ENCODE measurements at regions not wholly inside any gene's neighbourhood (a gene's known extent, or its start where the extent isn't known, plus 50 kb on each side); places are given as distances from the start of the nearest gene placed in this dataset.

DNA sequence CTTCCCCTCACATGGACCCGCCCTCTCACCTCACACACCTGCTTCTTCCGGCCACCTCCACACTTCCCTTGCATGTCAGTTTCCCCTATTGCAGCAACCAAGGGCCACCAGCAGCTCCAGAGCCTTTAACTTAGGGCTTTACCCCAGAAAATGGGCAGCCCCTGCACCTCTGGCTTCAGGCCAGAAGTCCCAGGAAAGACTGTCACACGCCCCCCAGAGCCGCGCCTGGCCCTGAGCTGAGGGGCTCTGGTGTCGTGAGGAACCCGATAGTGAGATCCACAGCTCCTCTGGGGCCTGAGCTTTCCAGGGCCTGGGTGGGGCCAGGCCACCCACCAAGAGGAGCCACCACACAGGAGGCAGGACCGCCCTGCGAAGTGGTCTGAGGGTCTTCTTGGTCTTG lies 182.4 kb downstream of the DLL1 start:
- Histone ChIP-seq H3K27ac (no peak overlapping the region), H3K27me3 (ENCODE audit: insufficient read depth, low read depth, severe bottlenecking) (no peaks in the 10 kb centered on the region), H3K4me3 (ENCODE audit: low read depth, low read length) (no peak overlapping the region), H3K9me3 (ENCODE audit: severe bottlenecking) (no peaks in the 10 kb centered on the region), H3K36me3 (no peaks in the 10 kb centered on the region)
- TF ChIP-seq, protein P1, sequence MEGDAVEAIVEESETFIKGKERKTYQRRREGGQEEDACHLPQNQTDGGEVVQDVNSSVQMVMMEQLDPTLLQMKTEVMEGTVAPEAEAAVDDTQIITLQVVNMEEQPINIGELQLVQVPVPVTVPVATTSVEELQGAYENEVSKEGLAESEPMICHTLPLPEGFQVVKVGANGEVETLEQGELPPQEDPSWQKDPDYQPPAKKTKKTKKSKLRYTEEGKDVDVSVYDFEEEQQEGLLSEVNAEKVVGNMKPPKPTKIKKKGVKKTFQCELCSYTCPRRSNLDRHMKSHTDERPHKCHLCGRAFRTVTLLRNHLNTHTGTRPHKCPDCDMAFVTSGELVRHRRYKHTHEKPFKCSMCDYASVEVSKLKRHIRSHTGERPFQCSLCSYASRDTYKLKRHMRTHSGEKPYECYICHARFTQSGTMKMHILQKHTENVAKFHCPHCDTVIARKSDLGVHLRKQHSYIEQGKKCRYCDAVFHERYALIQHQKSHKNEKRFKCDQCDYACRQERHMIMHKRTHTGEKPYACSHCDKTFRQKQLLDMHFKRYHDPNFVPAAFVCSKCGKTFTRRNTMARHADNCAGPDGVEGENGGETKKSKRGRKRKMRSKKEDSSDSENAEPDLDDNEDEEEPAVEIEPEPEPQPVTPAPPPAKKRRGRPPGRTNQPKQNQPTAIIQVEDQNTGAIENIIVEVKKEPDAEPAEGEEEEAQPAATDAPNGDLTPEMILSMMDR (IDR thresholded peaks at IDR 0.05; ENCODE audit: low read depth, low read length): no peak
- no peak for DNase-seq

DNA sequence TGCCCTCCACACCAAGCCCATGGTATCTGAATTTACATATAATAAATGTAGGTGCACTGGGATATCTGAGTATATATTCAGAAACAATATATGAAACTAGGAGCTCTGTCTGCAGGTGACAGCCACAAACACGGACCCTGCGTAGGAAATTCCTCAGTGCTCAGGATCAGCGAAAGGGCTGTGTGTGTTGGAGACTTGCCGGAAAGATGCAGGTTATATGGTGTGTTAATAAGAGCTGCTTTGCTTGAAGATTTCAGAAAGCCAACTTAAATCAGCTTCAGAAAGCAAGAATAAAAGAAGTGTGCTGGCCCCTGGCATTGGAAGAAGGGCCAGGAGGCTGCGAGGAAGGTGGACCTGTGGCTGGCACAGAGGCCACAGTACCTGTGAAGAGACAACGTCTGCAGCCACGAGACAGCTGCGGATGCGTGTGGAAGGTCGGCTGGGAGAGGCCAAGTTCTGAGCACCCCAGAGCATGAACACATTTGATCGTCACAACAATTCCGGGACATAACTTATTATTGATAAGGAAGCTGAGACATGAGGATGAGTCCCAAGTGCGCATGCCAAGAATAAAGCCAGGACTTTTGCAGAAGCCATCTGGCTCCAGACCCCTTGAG lies 183.2 kb downstream of the DLL1 start:
- Histone ChIP-seq H3K27ac (no peak overlapping the region), H3K36me3 (no peaks in the 10 kb centered on the region), H3K9me3 (ENCODE audit: severe bottlenecking) (no peaks in the 10 kb centered on the region), H3K4me3 (ENCODE audit: low read depth, low read length) (no peak overlapping the region), H3K27me3 (ENCODE audit: insufficient read depth, low read depth, severe bottlenecking) (no peaks in the 10 kb centered on the region)
- DNase-seq: no peak
- TF ChIP-seq, protein P1 (IDR thresholded peaks at IDR 0.05; ENCODE audit: low read depth, low read length): no peak

DNA sequence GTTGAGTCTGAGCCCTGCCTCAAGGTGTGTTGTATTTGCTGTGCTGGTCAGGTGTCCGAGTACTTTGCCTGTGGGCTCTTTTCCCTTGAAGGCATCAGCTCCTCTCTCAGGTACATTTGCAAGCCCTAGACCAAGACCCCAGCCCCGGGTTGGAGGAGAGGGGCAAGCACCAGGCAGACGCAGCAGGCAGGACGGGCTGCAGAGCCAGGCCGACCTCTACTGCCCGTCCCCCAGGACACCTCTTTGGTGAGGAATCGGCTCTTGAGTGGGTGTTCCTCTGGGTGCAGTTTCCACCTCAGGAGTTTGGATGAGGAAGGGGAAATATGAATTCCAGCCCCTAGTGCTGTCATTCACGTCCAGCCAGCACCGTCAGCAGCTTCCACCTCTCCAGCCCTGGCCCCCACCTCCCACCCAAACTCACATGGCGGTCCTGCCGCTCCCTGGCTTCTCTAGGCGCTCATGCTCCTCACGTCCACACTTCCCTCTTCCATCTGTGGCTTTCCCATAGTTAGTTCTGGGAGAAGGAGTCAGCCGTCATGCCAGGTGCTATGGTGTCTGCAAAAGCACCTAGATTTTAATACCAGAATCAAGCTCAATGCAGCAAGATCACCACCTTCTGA lies 183.9 kb downstream of the DLL1 start:
- H3K9me3 ChIP-seq (ENCODE audit: severe bottlenecking): no peaks in the 10 kb centered on the region
- no peak overlapping the region for H3K4me3 ChIP-seq (ENCODE audit: low read depth, low read length)
- TF ChIP-seq, protein P1 (IDR thresholded peaks at IDR 0.05; ENCODE audit: low read depth, low read length): no peak
- H3K27ac ChIP-seq: no peak overlapping the region
- no peak for DNase-seq
- no peaks in the 10 kb centered on the region for H3K36me3 ChIP-seq
- no peaks in the 10 kb centered on the region for H3K27me3 ChIP-seq (ENCODE audit: insufficient read depth, low read depth, severe bottlenecking)

DNA sequence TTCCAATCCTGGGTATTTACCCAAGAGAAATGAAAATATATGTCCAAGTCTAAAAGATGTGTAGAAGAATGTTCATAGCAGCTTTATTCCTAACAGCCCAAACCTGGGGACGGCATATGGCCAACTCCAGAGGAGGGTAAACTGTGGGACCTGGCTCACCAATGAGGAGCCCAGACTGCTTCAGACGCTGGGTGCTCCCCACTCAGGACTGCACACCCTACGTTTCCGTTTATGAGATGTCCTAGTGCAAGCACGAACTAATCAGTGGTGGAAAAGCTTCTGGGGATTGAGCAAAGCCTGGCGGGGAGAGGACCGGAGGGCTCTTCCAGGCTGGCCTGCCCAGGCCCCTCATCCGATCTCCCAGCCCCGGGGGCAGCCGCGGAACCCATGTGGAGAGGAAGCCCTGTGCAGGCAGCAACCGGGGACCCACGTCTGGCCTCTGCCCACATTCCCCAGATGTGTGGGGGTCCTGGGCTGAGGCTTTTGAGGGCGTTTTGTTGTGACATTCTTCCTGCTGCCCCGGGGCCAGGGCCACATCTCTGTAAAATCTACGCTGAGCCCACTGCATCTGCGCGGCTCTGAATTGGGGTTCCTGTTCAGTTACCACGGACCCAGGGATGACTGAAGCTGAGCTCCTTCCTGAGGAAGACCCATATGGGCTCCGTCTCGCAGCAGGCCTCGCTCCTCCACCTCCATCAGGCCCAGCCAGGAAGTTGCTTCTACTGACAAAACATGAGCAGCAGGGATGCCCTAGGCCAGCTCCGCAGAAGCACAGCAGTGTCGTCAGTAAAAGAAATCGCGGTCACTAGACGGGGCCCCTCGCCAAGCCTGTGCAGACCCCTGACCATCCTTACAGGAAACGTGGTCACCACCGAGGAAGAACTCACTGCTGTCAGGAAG lies 188.0 kb downstream of the DLL1 start:
- TF ChIP-seq, protein P1 (IDR thresholded peaks at IDR 0.05; ENCODE audit: low read depth, low read length): no peak
- Histone ChIP-seq H3K4me3 (ENCODE audit: low read depth, low read length) (no peak overlapping the region), H3K9me3 (ENCODE audit: severe bottlenecking) (no peaks in the 10 kb centered on the region), H3K27me3 (ENCODE audit: insufficient read depth, low read depth, severe bottlenecking) (no peaks in the 10 kb centered on the region), H3K36me3 (no peaks in the 10 kb centered on the region), H3K27ac (no peak overlapping the region)
- DNase-seq: no peak

DNA sequence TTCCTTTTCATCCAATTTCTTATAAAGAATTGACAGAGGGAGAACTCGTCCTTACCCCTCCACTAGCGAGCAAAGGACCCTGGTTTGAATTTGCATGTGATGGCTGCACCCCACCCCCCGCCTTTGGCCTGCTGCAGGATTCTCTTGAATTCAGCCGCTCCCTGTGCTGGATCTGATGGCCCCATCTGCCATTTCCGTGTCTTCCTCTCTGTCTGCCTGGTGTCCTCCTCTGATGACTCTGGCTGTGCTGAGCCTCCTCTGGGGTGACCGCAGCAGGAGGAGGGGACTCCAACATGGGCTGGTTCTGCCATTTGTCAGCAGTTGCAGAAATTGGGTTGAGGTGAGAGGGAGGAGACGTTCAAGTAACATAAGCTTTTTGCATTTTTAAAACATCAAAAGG lies 188.8 kb downstream of the DLL1 start:
- Histone ChIP-seq H3K9me3 (ENCODE audit: severe bottlenecking) (no peaks in the 10 kb centered on the region), H3K27ac (no peak overlapping the region), H3K36me3 (no peaks in the 10 kb centered on the region), H3K4me3 (ENCODE audit: low read depth, low read length) (no peak overlapping the region), H3K27me3 (ENCODE audit: insufficient read depth, low read depth, severe bottlenecking) (no peaks in the 10 kb centered on the region)
- TF ChIP-seq, protein P1 (IDR thresholded peaks at IDR 0.05; ENCODE audit: low read depth, low read length): no peak
- no peak for DNase-seq
